Neural cell (in vitro differentiated cells): ENCODE measurements at regions not wholly inside any gene's neighbourhood (a gene's known extent, or its start where the extent isn't known, plus 50 kb on each side); places are given as distances from the start of the nearest gene placed in this dataset.

Experiments used
- H2AFZ ChIP-seq: fragments of 200-600, 300-800 bp; sonication (generic), shearing (Covaris generic); 2 replicates; pipeline ENCODE4 v1.6.0; 2014; ENCODE audit warnings: low read depth, mild to moderate bottlenecking, antibody characterized with exemption, low read length, moderate library complexity
- H3F3A ChIP-seq: fragments of 200-600 bp; shearing (Covaris generic); 2 replicates; pipeline ENCODE4 v1.6.1; 2016; ENCODE audit warnings: mild to moderate bottlenecking, moderate library complexity, mixed read lengths, antibody characterized with exemption, low read length; ENCODE audit not compliant: insufficient read depth, poor library complexity, severe bottlenecking
- H3K27ac ChIP-seq: fragments of 200-600, 300-800 bp; sonication (generic), shearing (Covaris generic); 2 replicates; pipeline ENCODE4 v1.5.1; 2014; ENCODE audit warnings: mild to moderate bottlenecking, low read length, moderate library complexity
- H3K27me3 ChIP-seq: fragments of 300-800, 200-600 bp; sonication (generic), shearing (Covaris generic); 2 replicates; pipeline ENCODE4 v1.6.0; 2014; ENCODE audit warnings: mild to moderate bottlenecking, low read depth, low read length, moderate library complexity; ENCODE audit not compliant: insufficient read depth
- H3K36me3 ChIP-seq: fragments of 300-800, 200-600 bp; sonication (generic), shearing (Covaris generic); 2 replicates; pipeline ENCODE4 v1.5.1; 2014; ENCODE audit warnings: mild to moderate bottlenecking, antibody characterized with exemption, low read length, moderate library complexity; ENCODE audit not compliant: insufficient read depth
- H3K4me2 ChIP-seq: fragments of 300-800, 200-600 bp; sonication (generic), shearing (Covaris generic); 2 replicates; pipeline ENCODE4 v1.6.0; 2014; ENCODE audit warnings: mild to moderate bottlenecking, low read length
- H3K4me3 ChIP-seq: fragments of 300-800, 200-600 bp; sonication (generic), shearing (Covaris generic); 2 replicates; pipeline ENCODE4 v1.5.1; 2014; ENCODE audit warnings: mild to moderate bottlenecking, low read length, moderate library complexity
- H3K79me2 ChIP-seq: fragments of 200-600 bp; shearing (Covaris generic); replicated peaks from 2 replicates; pipeline ENCODE4 v1.6.0; 2014; ENCODE audit warnings: mild to moderate bottlenecking, low read length, moderate library complexity; ENCODE audit not compliant: insufficient read depth
- H3K9ac ChIP-seq: fragments of 300-800, 200-600 bp; sonication (generic), shearing (Covaris generic); 2 replicates; pipeline ENCODE4 v1.6.1; 2016; ENCODE audit warnings: mild to moderate bottlenecking, low read length, mixed read lengths
- H3K9me2 ChIP-seq: fragments of 200-600 bp; shearing (Covaris generic); 2 replicates; pipeline ENCODE4 v1.6.1; 2016; ENCODE audit warnings: mild to moderate bottlenecking, low read length, mixed read lengths; ENCODE audit not compliant: insufficient read depth
- H3K9me3 ChIP-seq: fragments of 200-600, 300-800 bp; sonication (generic), shearing (Covaris generic); 2 replicates; pipeline ENCODE4 v1.6.1; 2016; ENCODE audit warnings: mild to moderate bottlenecking, mixed run types, low read length, moderate library complexity, mixed read lengths
- H4K20me1 ChIP-seq: fragments of 200-600 bp; shearing (Covaris generic); 2 replicates; pipeline ENCODE4 v1.6.1; 2016; ENCODE audit warnings: mild to moderate bottlenecking, mixed run types; ENCODE audit not compliant: insufficient read depth
- EP300 ChIP-seq: fragments of 450-650 bp; conservative IDR thresholded peaks from 2 replicates; pipeline ENCODE4 v1.6.1; 2014; ENCODE audit warnings: antibody characterized with exemption, mild to moderate bottlenecking, moderate library complexity; ENCODE audit not compliant: poor library complexity, severe bottlenecking
- EZH2 ChIP-seq: fragments of 200-600, 300-800 bp; shearing (Covaris generic), sonication (generic); IDR thresholded peaks from 2 replicates; pipeline ENCODE4 v1.6.1; 2014; ENCODE audit warnings: antibody characterized with exemption, low read length, borderline replicate concordance, mild to moderate bottlenecking; ENCODE audit not compliant: insufficient read depth, poor library complexity, severe bottlenecking
- MXI1 ChIP-seq: fragments of 450-650 bp; conservative IDR thresholded peaks from 2 replicates; pipeline ENCODE4 v1.6.1; 2014; ENCODE audit warnings: antibody characterized with exemption, mild to moderate bottlenecking; ENCODE audit not compliant: poor library complexity, severe bottlenecking
- POLR2AphosphoS5 ChIP-seq: IDR thresholded peaks from 2 replicates; pipeline ENCODE4 v1.6.1; 2012
- RAD21 ChIP-seq: fragments of 450-650 bp; conservative IDR thresholded peaks from 2 replicates; pipeline ENCODE4 v1.6.1; 2014; ENCODE audit warnings: antibody characterized with exemption, mild to moderate bottlenecking, moderate library complexity
- SMC3 ChIP-seq: fragments of 450-650 bp; conservative IDR thresholded peaks from 2 replicates; pipeline ENCODE4 v1.6.1; 2014; ENCODE audit warnings: antibody characterized with exemption, mild to moderate bottlenecking, moderate library complexity; ENCODE audit not compliant: poor library complexity
- TAF1 ChIP-seq: IDR thresholded peaks from 2 replicates; pipeline ENCODE4 v1.6.1; 2012; ENCODE audit warnings: low read depth
- TF ChIP-seq, protein P1 (sequence below): IDR thresholded peaks from 2 replicates; pipeline ENCODE4 v1.6.1; 2012; ENCODE audit warnings: borderline replicate concordance
- TF ChIP-seq, protein P2 (sequence below): fragments of 450-650 bp; IDR thresholded peaks from 2 replicates; pipeline ENCODE4 v1.5.1; 2014; ENCODE audit warnings: antibody characterized with exemption, mild to moderate bottlenecking, moderate library complexity; ENCODE audit not compliant: poor library complexity, severe bottlenecking

- Histone ChIP-seq H4K20me1 (no peaks in the 10 kb centered on the region), H3K79me2 (no peaks in the 10 kb centered on the region)
- TF ChIP-seq SMC3 (no peak), MXI1 (no peak), EP300 (no peak), TAF1 (no peak), POLR2AphosphoS5 (no peak), EZH2 (no peak), RAD21 (no peak)
- TF ChIP-seq, protein P1, sequence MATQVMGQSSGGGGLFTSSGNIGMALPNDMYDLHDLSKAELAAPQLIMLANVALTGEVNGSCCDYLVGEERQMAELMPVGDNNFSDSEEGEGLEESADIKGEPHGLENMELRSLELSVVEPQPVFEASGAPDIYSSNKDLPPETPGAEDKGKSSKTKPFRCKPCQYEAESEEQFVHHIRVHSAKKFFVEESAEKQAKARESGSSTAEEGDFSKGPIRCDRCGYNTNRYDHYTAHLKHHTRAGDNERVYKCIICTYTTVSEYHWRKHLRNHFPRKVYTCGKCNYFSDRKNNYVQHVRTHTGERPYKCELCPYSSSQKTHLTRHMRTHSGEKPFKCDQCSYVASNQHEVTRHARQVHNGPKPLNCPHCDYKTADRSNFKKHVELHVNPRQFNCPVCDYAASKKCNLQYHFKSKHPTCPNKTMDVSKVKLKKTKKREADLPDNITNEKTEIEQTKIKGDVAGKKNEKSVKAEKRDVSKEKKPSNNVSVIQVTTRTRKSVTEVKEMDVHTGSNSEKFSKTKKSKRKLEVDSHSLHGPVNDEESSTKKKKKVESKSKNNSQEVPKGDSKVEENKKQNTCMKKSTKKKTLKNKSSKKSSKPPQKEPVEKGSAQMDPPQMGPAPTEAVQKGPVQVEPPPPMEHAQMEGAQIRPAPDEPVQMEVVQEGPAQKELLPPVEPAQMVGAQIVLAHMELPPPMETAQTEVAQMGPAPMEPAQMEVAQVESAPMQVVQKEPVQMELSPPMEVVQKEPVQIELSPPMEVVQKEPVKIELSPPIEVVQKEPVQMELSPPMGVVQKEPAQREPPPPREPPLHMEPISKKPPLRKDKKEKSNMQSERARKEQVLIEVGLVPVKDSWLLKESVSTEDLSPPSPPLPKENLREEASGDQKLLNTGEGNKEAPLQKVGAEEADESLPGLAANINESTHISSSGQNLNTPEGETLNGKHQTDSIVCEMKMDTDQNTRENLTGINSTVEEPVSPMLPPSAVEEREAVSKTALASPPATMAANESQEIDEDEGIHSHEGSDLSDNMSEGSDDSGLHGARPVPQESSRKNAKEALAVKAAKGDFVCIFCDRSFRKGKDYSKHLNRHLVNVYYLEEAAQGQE = no peak
- TF ChIP-seq, protein P2, sequence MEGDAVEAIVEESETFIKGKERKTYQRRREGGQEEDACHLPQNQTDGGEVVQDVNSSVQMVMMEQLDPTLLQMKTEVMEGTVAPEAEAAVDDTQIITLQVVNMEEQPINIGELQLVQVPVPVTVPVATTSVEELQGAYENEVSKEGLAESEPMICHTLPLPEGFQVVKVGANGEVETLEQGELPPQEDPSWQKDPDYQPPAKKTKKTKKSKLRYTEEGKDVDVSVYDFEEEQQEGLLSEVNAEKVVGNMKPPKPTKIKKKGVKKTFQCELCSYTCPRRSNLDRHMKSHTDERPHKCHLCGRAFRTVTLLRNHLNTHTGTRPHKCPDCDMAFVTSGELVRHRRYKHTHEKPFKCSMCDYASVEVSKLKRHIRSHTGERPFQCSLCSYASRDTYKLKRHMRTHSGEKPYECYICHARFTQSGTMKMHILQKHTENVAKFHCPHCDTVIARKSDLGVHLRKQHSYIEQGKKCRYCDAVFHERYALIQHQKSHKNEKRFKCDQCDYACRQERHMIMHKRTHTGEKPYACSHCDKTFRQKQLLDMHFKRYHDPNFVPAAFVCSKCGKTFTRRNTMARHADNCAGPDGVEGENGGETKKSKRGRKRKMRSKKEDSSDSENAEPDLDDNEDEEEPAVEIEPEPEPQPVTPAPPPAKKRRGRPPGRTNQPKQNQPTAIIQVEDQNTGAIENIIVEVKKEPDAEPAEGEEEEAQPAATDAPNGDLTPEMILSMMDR = no peak
Measured at GRCh38 chrX:89021964-89022363, 274.9 kb downstream of the CPXCR1 start.

DNA sequence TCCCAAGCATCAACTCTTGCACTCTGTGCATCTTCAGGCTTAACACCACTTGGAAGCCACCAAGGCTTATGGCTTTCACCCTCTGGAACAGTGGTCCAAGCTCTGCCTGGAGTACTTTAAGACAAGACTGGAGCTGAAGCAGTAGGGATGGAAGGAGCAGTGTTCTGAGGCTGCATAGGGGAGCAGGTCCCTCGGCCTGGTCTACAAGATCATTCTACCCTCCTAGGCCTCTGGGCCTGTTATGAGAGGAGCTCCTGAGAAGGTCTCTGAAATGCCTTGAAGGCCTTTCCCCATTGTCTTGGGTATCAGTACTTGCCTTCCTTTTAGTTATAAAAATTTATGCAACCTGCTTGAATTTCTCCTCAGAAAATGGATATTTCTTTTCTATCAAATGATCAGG lies 286.7 kb downstream of the CPXCR1 start:
- no peak overlapping the region for H3K4me2 ChIP-seq
- no peaks in the 10 kb centered on the region for H4K20me1 ChIP-seq
- no peaks in the 10 kb centered on the region for H3K9me3 ChIP-seq
- H3F3A ChIP-seq = no peaks in the 10 kb centered on the region
- H3K4me3 ChIP-seq = no peak overlapping the region
- no peak overlapping the region for H3K27ac ChIP-seq
- no peaks in the 10 kb centered on the region for H3K79me2 ChIP-seq
- H2AFZ ChIP-seq = no peak overlapping the region
- H3K9ac ChIP-seq = no peak overlapping the region
- no peak for TF ChIP-seq EZH2
- TF ChIP-seq TAF1 = no peak
- TF ChIP-seq MXI1 = no peak
- TF ChIP-seq POLR2AphosphoS5 = no peak
- no peak for TF ChIP-seq EP300
- TF ChIP-seq, protein P2 = no peak
- H3K36me3 ChIP-seq = no peaks in the 10 kb centered on the region
- H3K9me2 ChIP-seq = no peaks in the 10 kb centered on the region
- no peaks in the 10 kb centered on the region for H3K27me3 ChIP-seq

More at GRCh38 chrX:89021964-89022363, 274.9 kb downstream of the CPXCR1 start:
- H3K9ac ChIP-seq = no peak overlapping the region
- H3F3A ChIP-seq = no peaks in the 10 kb centered on the region
- no peaks in the 10 kb centered on the region for H3K9me3 ChIP-seq
- no peaks in the 10 kb centered on the region for H3K36me3 ChIP-seq
- H3K4me3 ChIP-seq = no peak overlapping the region
- no peaks in the 10 kb centered on the region for H3K9me2 ChIP-seq
- no peak overlapping the region for H2AFZ ChIP-seq
- no peaks in the 10 kb centered on the region for H3K27me3 ChIP-seq
- no peak overlapping the region for H3K4me2 ChIP-seq
- no peak overlapping the region for H3K27ac ChIP-seq
